Lower leg skin (tissue), 3 donors: ENCODE measurements at regions not wholly inside any gene's neighbourhood (a gene's known extent, or its start where the extent isn't known, plus 50 kb on each side); places are given as distances from the start of the nearest gene placed in this dataset.

Experiments
- POLR2A ChIP-seq, 2 donors: fragments of 450-650 bp; IDR thresholded peaks; one replicate each; pipeline ENCODE4 v1.6.1; 2016 to 2017; ENCODE audit warnings: antibody characterized with exemption in 2 of 2, mild to moderate bottlenecking in 1 of 2, moderate library complexity in 1 of 2
- TF ChIP-seq, protein P1 (sequence below), 3 donors: fragments of 450-650 bp; IDR thresholded peaks; one replicate each; pipeline ENCODE4 v1.5.1; 2016; ENCODE audit warnings: antibody characterized with exemption in 3 of 3, mild to moderate bottlenecking in 3 of 3, moderate library complexity in 2 of 3

DNA sequence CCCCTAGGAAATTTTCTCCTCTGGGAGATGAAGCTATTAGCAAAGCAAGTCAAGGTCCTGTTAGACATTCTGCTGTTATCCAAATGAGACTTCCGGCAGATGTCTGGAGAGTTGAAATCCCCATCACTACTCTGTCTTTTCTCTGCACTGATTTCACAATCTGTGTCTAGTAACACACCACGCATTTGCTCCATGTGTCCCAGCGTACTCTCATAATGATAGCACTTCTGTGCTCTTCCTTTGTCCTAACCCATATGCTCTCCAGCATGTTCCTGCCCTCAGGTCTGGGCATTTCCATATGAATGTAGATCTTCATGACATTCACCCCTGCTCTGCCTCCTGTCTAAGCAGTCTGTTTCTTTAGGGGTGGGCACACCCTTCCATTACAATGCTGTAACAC is 1949.0 kb upstream of the WWC1 start:
- TF ChIP-seq POLR2A (IDR thresholded peaks at IDR 0.05), result no peak
- TF ChIP-seq, protein P1, sequence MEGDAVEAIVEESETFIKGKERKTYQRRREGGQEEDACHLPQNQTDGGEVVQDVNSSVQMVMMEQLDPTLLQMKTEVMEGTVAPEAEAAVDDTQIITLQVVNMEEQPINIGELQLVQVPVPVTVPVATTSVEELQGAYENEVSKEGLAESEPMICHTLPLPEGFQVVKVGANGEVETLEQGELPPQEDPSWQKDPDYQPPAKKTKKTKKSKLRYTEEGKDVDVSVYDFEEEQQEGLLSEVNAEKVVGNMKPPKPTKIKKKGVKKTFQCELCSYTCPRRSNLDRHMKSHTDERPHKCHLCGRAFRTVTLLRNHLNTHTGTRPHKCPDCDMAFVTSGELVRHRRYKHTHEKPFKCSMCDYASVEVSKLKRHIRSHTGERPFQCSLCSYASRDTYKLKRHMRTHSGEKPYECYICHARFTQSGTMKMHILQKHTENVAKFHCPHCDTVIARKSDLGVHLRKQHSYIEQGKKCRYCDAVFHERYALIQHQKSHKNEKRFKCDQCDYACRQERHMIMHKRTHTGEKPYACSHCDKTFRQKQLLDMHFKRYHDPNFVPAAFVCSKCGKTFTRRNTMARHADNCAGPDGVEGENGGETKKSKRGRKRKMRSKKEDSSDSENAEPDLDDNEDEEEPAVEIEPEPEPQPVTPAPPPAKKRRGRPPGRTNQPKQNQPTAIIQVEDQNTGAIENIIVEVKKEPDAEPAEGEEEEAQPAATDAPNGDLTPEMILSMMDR (IDR thresholded peaks at IDR 0.05), result no peak
